NCI-H1436 treated with DMSO at 0.1 percent for 48 hours (cell line): ENCODE measurements at regions not wholly inside any gene's neighbourhood (a gene's known extent, or its start where the extent isn't known, plus 50 kb on each side); places are given as distances from the start of the nearest gene placed in this dataset.
"Not testable (repeated sequence)": the region's sequence is repeated elsewhere in the genome, so short reads cannot be mapped to it uniquely, and the experiment has no call there.

Experiments
- DNase-seq: peaks from one replicate; lab custom pipeline; 2025; lab: John Stamatoyannopoulos, UW

GRCh38 chr13:74730556-74731331 is 596.5 kb upstream of the KLF12 start:
- no peak for DNase-seq

DNA sequence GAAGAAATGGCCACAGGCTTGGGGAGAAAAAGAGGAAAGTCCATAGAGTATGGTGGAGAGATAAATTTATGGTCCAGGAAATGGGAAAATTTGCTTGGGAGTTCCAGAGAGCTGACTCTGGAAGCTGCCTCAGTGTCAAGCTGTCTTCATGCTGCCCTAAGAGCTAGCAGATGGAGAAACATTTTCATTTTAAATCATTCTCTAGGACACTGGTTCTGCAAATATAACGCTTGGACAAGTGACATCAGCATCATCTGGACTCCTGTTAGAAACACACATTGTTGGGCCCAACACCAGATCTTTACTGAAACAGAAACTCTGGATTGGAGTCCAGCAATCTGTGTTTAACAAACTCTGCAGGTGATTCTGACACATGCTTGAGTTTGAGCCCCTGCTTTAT is 592.0 kb upstream of the KLF12 start:
- DNase-seq, result no peak

DNA sequence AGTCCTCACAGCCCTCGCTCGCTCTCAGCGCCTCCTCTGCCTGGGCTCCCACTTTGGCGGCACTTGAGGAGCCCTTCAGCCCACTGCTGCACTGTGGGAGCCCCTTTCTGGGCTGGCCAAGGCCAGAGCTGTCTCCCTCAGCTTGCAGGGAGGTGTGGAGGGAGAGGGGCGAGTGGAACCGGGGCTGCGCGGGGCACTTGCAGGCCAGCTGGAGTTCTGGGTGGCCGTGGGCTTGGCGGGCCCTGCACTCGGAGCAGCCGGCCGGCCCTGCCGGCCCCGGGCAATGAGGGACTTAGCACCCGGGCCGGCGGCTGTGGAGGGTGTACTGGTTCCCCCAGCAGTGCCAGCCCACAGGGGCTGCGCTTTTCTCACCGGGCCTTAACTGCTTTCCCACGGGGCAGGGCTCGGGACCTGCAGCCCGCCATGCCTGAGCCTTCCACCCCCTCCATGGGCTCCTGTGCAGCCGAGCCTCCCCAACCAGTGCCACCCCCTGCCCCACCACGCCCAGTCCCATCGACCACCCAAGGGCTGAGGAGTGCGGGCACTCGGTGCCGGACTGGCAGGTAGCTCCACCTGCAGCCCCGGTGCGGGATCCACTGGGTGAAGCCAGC is 584.1 kb upstream of the KLF12 start:
- DNase-seq, result not testable (repeated sequence)

DNA sequence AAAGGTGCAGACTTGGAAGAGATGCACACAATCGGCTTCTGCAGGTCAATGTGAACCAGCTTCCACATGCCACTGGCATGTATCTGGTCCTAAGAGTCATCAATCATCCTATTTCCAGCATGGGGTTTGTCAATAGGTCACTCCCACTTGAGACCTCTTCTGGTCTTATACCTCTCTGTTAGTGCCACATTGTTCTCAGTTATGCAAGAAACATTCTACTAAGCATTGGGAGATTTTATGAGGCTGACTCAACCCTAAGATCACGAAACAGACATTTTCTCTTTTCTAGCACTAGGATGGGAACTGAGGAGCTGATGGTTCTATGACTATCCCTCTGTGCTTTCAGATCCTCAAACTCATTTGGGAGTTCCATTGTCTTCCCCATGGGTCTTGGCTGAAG is 581.5 kb upstream of the KLF12 start:
- DNase-seq, result no peak

DNA sequence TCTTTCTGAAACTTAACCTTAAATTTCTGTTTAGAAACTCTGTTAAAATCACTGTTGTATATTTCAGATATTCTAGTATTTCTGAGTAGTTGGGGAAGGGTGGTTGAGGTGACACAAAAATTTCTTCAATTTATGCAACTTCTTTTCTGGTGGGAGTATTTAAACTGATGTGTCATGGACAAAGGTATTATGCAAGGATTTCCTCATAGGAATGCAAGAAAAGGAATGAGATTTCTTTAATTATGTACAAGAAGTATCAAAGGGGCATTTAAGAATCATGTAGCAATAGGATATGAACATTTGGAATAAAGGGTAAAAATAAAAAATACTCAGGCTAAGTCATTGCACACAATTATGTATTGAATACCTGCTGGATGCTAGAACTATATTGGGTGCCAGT is 575.8 kb upstream of the KLF12 start:
- DNase-seq, result no peak

GRCh38 chr13:74709226-74709625 is 575.0 kb upstream of the KLF12 start:
- no peak for DNase-seq

DNA sequence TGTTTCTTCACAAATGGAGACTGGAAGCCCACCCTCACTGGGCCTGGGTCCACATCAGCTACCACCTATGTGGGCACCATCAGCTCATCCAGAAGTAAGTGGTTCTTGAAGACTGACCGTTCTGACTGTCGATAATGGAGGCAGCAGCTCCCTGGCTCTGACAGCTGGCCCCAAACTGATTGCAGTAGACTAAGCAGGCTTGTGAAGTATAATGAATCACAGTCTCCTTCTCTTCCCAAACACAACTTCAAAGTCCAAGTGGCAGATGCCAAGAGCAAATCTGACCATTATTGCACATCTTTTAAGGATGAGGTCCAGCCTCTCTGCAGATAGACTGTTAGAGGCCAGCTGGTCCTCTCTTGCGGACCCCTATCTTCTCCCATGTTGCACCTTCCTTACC is 574.4 kb upstream of the KLF12 start:
- no peak for DNase-seq

DNA sequence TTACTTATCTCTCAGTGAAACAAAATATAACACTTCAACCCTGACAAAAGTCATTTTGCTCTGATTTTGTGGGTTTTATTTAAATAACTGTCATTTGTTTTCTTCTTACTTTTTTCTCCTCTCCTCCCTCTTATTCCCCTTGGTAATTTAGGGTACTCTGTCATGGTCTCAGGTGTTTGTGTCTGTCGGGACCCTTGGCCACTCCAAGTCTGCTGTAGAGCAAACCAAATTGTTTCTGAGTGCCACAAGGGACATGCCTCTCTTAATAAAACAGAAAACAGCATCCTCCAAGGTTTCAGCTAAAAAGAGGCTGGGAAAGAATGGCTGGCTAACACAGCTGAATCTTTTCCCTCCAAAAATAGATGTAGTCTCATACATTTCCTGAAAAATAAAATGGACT is 573.1 kb upstream of the KLF12 start:
- DNase-seq, result no peak

- no peak for DNase-seq
These were observed 572.6 kb upstream of the KLF12 start for GRCh38 chr13:74706801-74707200.

GRCh38 chr13:74705438-74705837 is 571.2 kb upstream of the KLF12 start:
- DNase-seq, result no peak

- no peak for DNase-seq
These were observed 569.7 kb upstream of the KLF12 start for GRCh38 chr13:74703855-74704387.

DNA sequence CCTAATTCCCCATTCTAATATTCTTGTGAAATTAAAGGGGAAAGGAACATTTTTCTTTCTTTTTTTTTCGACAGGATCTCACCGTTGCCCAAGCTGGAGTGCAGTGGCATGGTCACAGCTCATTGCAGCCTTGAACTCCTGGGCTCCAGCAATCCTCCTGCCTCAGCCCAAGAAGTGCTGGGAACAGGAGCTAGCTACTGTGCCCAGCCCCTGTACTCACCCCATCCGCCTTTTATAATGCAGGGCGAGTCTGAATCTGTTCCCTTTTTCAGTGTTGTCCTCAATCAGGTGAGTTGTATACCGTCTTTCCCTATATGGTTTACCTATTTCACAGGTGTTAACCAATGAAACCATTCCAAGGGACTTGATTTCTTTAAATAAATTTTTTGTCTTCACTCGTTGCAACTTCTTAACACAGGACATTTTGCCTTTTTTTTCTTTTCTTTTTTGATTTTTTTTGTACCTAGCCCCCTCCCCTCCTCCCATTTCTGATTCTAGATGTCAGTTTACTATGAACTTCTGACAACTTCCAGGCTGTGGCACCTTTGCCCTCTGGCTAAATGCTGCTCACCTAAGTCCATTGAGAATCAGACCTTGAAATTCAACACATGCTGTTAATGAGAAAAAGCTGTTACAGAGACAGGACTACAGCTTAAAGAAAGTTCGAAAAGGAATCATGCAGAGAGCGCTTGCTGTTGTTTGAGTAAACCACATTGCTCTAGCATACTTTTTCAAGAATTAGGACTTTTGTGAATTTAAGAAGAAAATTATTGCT is 562.1 kb upstream of the KLF12 start:
- no peak for DNase-seq

DNA sequence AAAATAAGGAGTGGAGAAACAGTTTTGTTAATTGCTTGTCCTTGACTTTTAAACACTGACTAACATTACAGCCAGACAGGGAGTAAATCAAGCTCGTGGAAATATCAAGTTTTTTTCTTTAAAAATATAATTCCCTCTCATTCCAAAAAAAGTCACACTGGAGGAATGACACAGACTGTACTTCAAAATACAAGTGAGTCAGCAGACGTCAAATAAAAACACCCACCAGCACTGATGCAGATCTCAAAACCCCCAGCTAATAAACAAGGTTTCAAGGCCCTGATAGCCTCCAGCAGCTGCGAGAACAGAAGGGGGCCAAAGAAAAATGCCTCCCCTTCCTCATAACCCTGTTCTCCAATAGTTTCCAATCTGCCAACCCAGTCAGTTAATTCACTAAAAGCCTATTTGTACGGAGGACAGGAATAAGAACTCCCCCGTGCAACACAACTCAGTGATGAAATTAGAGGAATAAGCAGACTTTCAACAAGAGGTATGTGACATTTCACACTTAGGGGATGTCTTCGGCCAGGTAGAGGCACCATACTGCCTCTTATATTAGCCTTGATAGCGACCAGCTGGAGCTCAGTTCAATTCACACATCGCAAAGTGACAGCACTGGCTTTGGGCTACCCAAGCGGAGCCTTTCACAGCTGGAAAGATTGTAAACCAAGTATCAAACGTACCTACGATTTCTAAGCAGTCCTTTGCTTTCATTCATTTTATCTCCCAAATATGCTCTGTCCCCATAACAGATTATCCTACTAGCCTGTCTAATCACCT is 561.0 kb upstream of the KLF12 start:
- DNase-seq, result no peak

DNA sequence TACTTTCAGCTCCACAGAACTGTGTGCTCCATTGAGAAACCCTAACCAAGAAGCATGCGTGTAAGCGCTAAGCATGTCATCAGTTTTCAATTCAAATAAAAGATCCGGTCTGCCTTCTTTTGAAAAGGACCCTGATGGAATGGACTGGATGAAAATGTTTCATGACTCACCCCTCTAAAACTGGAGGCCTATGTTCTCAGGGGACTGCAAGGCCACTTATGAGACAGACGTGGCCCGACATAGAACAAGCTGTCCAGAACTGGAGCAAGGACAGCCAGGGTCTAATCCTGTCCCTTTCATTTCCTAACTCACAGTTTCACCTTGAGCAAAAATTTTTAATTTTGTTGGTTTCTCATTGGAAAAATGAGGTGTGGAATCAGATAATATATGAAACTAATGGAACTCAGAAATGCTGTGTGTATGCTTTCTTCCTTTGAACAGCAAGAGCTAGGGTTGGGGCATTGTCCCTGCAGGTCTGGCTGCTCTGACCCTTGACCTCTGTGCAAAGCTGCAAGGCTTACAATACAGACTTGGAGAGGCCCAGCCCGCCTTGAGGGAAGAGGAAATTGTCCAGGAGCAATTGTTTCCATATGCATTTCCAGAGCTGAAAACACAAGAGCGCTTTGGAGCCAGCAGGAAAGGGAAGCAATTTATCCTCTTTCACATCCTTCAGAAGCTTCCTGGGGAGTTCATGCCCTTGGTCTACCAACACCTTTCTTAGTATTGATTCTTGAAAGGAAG is 553.4 kb upstream of the KLF12 start:
- DNase-seq, result no peak

- DNase-seq, result no peak
These were observed 549.2 kb upstream of the KLF12 start for GRCh38 chr13:74683411-74683810.

DNA sequence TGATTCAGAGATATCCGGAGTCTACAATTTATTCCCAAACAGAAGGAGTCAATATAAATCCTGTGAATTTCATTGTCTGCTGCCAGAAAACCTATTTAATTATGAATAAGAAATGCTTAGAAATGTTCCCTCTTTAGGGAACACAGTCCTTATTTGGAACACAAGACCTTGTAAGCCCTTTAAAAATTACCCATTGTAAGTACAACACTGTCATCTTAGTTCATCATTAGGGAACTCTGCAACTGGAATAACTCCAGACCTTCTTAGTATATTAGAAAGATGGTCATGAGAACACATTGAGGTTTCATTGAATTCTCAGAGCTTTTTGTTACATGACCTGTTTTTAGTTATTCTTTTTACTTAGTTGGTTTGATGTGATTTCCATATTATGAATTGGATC is 548.5 kb upstream of the KLF12 start:
- DNase-seq, result no peak

DNA sequence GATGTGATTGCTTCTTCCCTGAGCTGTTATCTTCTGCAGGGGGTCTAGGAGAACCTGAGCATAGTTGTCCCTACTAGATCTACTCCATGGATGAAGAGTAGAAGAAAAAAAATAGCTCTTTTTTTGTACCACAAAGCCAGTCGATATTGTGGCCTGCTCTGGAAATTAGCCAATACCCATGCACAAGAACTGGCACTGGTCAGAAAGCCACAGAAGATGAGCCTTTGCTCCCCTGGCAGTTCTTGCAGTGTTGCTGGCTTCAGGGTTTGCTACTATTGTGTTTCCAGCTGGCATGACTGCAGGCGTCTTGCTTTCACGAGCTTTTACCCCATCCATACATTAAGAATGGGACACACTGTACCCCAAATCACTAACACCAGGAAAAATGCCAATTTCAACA is 547.7 kb upstream of the KLF12 start:
- DNase-seq, result no peak

DNA sequence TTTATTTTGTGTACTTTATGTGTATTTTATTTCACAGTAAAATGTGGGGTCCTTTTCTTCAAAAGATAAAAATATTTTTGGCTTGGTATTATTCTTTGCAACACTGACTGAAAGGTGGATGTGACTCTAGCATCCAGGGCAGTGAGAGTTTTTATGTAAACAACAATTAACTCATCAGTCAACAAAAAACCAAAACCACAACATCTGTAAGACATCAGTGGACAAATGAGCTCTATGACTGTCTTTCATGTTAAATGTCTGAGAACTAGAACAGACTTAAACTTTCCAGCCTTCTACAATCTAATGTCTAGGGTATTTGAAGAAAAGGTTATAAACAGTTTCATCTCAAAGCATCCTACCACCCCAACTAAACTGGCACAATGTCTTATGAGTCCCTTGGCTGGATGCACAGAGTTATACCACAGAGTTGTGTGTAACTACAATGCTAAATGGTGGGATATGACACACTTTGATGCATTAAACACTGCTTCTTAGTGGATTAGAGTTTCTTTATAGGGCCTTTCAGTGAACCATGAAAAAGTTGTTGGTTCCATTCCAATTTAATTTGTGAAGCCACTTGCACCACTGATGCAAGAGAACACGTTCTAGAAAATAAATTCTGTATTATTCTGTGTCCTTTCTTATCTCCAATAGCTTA is 544.2 kb upstream of the KLF12 start:
- DNase-seq, result no peak

- no peak for DNase-seq
These were observed 541.8 kb upstream of the KLF12 start for GRCh38 chr13:74675972-74676371.

- no peak for DNase-seq
These were observed 541.0 kb upstream of the KLF12 start for GRCh38 chr13:74675182-74675581.

GRCh38 chr13:74674720-74675119 is 540.5 kb upstream of the KLF12 start:
- no peak for DNase-seq
